ENCODE measurements at regions not wholly inside any gene's neighbourhood (a gene's known extent, or its start where the extent isn't known, plus 50 kb on each side); places are given as distances from the start of the nearest gene placed in this dataset.

- TF ChIP-seq CTCF (conservative IDR thresholded peaks at IDR 0.05): no peak
- TF ChIP-seq ZFX (IDR thresholded peaks at IDR 0.05): no peak
These were observed 122.3 kb downstream of the HRH4 start for GRCh38 chr18:24582771-24583170.
